ENCODE measurements at regions not wholly inside any gene's neighbourhood (a gene's known extent, or its start where the extent isn't known, plus 50 kb on each side); places are given as distances from the start of the nearest gene placed in this dataset.
"Not testable (repeated sequence)": the region's sequence is repeated elsewhere in the genome, so short reads cannot be mapped to it uniquely, and the experiment has no call there.

DNA sequence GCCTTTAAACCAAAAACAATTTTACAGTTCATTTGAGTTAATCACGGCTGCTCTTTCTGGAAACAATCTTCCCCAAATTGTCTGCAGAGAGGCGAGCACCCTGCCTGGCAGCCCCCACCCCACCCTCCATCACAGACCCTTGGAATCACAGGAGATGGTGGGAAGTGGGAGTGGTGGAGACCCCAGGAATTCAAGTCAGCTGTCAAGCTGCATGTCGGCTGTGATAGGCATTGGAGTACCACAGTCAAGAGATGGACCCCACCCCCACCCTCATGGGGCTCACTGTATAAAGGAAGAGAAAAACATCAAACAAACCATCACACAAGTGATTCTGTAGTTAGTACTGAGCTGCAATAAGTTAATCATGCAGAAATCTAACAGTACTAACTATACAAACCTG is 360.4 kb downstream of the MATN1 start:
- Histone ChIP-seq H3K36me3 (ENCODE audit: insufficient read depth, low read length) (no peaks in the 10 kb centered on the region), H3K4me1 (ENCODE audit: insufficient read depth, low read length) (no peaks in the 10 kb centered on the region), H3K9me3 (ENCODE audit: low read length) (no peaks in the 10 kb centered on the region), H3K4me3 (ENCODE audit: low read depth in 1 of 2, low read length in 2 of 2) (no peak overlapping the region), H3K27me3 (ENCODE audit: control insufficient read depth in 1 of 2, insufficient read depth in 2 of 2, low read length in 2 of 2) (peaks cover 0 to 15% of the 10 kb centered on the region in 2 donors), H3K27ac (ENCODE audit: low read depth, low read length) (no peak overlapping the region), H3K9ac (ENCODE audit: low read length) (no peak overlapping the region)

DNA sequence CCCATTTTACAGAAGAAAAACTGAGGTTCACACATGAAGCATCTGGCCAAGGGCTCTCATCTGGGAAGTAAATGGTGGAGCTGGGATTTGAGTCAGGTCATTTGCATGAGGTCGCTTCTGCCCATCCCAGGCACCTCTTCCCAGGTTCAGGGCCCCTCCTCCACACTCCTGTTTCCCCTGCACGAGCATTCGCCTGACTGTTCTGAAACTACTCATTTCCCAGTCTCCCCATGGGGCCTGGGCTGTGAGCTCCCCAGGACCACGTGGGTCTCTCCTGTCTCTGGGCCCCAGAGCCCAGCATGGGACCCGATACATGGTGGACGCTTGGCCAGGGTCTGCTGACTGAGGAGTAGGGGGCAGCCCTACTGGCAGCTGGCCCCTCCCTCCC is 360.8 kb downstream of the MATN1 start:
- Histone ChIP-seq H3K4me3 (ENCODE audit: low read depth in 1 of 2, low read length in 2 of 2) (no peak overlapping the region), H3K4me1 (ENCODE audit: insufficient read depth, low read length) (no peaks in the 10 kb centered on the region), H3K9ac (ENCODE audit: low read length) (no peak overlapping the region), H3K27me3 (ENCODE audit: control insufficient read depth in 1 of 2, insufficient read depth in 2 of 2, low read length in 2 of 2) (peaks cover 0 to 15% of the 10 kb centered on the region in 2 donors), H3K9me3 (ENCODE audit: low read length) (no peaks in the 10 kb centered on the region), H3K36me3 (ENCODE audit: insufficient read depth, low read length) (no peaks in the 10 kb centered on the region), H3K27ac (ENCODE audit: low read depth, low read length) (no peak overlapping the region)

DNA sequence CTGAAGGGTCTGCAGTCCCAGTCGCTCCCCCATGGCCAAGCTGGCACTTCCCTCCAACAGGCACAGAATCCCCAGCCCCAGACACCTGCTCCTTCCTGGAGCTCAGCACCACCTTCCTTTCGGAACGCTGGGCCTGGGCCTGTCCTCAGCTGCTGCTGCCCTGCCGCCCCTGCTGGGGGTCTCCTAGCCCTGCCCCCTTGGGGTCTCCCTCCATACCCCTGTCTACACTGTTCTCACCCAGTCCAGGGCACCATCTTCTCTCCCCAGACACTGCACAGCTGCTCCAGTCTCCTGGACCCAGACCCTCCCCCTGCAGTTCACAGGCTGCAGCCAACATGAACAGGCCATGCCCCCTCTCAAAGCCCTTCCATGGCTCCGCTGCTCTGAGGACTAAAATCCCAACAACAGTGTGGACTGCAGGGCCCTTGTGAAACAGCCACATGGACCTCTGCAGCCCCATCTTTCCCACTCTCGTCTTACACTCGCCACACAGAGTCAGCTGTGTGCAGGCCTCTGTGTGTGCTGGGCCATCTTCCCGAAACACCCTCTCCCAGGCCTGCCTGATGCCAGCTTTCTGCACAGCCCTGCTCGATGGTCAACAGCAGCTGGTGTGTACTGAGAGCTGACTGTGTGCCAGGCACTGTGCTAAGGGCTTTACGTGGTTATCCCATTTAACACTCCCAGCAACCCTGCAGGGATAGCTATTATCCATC is 361.3 kb downstream of the MATN1 start:
- H3K9ac ChIP-seq (ENCODE audit: low read length); H3K4me1 ChIP-seq (ENCODE audit: insufficient read depth, low read length); H3K36me3 ChIP-seq (ENCODE audit: insufficient read depth, low read length); H3K27ac ChIP-seq (ENCODE audit: low read depth, low read length); H3K4me3 ChIP-seq (ENCODE audit: low read depth in 1 of 2, low read length in 2 of 2); H3K9me3 ChIP-seq (ENCODE audit: low read length): not testable (repeated sequence)
- peaks cover 0 to 15% of the 10 kb centered on the region in 2 donors for H3K27me3 ChIP-seq (ENCODE audit: control insufficient read depth in 1 of 2, insufficient read depth in 2 of 2, low read length in 2 of 2)

DNA sequence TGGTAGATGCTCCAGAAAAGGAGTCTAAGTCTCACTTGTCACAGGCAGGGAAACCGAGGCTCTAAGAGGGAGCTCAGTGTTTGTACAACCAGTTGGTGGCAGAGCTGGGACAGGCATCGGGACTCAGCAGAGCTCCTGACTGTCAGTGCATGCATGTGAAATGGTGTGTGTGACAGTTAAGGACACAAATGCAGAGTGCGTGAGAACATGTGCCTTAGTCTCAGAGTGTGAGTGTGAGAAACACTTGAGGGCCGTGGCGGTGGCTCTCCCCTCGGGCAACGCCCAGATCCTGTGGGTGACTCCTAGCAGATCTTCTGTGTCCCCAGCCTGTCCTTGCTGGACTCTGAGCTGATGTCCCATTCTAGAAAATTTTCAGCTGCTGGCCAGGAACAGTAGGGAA is 362.6 kb downstream of the MATN1 start:
- Histone ChIP-seq H3K4me3 (ENCODE audit: low read depth in 1 of 2, low read length in 2 of 2) (no peak overlapping the region), H3K9ac (ENCODE audit: low read length) (no peak overlapping the region), H3K36me3 (ENCODE audit: insufficient read depth, low read length) (no peaks in the 10 kb centered on the region), H3K4me1 (ENCODE audit: insufficient read depth, low read length) (no peaks in the 10 kb centered on the region), H3K27me3 (ENCODE audit: control insufficient read depth in 1 of 2, insufficient read depth in 2 of 2, low read length in 2 of 2) (peaks cover 0 to 15% of the 10 kb centered on the region in 2 donors), H3K9me3 (ENCODE audit: low read length) (no peaks in the 10 kb centered on the region), H3K27ac (ENCODE audit: low read depth, low read length) (no peak overlapping the region)

DNA sequence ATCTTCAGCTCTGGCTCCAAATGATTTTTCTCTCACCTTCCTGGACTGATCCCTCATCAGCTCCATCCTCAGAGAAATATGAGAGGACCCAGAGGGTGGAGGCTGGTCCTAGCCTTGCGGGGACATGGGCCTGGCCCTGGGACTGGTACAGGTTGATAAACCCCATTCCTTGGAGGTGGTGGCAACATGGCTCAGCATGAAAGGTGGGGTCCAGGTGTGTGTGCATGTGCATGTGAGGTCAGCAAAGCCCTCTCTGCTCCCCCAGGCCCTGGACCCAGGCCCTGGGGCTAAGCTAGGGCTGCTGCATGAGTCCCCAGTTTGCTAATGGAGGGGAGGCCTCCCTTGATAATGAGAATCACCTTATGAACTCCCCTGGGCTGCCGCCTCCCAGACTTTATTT is 363.1 kb downstream of the MATN1 start:
- Histone ChIP-seq H3K36me3 (ENCODE audit: insufficient read depth, low read length) (no peaks in the 10 kb centered on the region), H3K4me3 (ENCODE audit: low read depth in 1 of 2, low read length in 2 of 2) (no peak overlapping the region), H3K9ac (ENCODE audit: low read length) (no peak overlapping the region), H3K4me1 (ENCODE audit: insufficient read depth, low read length) (no peaks in the 10 kb centered on the region), H3K9me3 (ENCODE audit: low read length) (no peaks in the 10 kb centered on the region), H3K27ac (ENCODE audit: low read depth, low read length) (no peak overlapping the region), H3K27me3 (ENCODE audit: control insufficient read depth in 1 of 2, insufficient read depth in 2 of 2, low read length in 2 of 2) (peaks cover 0 to 15% of the 10 kb centered on the region in 2 donors)

DNA sequence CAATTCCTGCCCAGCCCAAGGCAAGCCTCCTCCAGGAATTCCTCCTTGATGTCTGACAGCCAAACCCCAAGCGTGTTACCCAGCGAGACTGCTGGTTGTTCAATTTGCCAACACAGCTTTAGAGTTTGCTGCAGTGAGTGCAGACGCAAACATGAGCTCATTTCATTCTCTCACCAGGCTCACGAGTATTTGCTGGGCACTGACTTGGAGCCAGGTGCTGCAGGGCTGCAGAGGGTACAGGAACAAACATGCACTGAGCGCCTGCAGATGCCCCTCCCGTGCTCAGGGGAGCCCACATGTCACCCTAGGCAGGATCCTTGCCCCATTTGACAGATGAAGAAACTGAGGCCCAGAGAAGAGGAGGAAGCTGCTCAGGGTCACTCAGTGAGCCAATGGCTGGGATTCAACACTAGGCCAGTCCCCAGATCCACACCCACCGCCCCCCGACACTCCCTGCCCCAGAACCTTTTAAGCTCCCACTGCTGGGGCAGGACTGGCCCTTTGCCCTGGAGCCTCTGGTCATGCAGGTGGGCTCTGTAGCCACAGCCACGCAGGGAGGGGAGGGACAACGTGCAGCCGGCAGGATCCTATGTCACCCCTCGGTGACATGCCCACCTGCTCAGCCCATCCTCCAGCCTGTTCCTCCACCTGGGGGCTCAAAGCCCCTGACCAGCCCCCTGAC is 363.7 kb downstream of the MATN1 start:
- H3K4me3 ChIP-seq (ENCODE audit: low read depth in 1 of 2, low read length in 2 of 2), result no peak overlapping the region
- no peaks in the 10 kb centered on the region for H3K4me1 ChIP-seq (ENCODE audit: insufficient read depth, low read length)
- no peaks in the 10 kb centered on the region for H3K9me3 ChIP-seq (ENCODE audit: low read length)
- H3K36me3 ChIP-seq (ENCODE audit: insufficient read depth, low read length), result no peaks in the 10 kb centered on the region
- no peak overlapping the region for H3K27ac ChIP-seq (ENCODE audit: low read depth, low read length)
- H3K27me3 ChIP-seq (ENCODE audit: control insufficient read depth in 1 of 2, insufficient read depth in 2 of 2, low read length in 2 of 2), result peaks cover 0 to 15% of the 10 kb centered on the region in 2 donors
- H3K9ac ChIP-seq (ENCODE audit: low read length), result no peak overlapping the region

DNA sequence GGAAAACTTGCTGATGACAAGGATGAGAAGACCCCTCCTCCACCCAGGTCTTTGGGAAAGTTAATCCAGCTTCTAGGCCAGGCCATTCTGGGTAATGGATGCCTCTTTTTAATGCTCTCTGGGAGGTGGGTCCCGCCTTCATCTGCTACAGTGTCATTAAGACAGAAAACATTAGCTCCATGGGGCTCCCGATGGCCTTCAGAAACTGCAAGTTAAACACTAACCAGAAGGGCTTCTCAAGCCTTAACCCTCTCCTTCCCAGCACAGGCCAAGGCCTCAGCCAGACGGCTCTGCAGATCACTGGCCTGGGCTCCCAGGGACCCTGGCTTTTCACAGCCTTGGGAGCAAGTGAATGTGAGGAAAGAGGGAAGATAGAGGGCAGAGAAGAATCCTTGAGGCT is 364.9 kb downstream of the MATN1 start:
- H3K27me3 ChIP-seq (ENCODE audit: control insufficient read depth in 1 of 2, insufficient read depth in 2 of 2, low read length in 2 of 2), result peaks cover 0 to 15% of the 10 kb centered on the region in 2 donors
- H3K9me3 ChIP-seq (ENCODE audit: low read length), result no peaks in the 10 kb centered on the region
- no peak overlapping the region for H3K9ac ChIP-seq (ENCODE audit: low read length)
- H3K4me1 ChIP-seq (ENCODE audit: insufficient read depth, low read length), result no peaks in the 10 kb centered on the region
- H3K27ac ChIP-seq (ENCODE audit: low read depth, low read length), result no peak overlapping the region
- H3K4me3 ChIP-seq (ENCODE audit: low read depth in 1 of 2, low read length in 2 of 2), result no peak overlapping the region
- H3K36me3 ChIP-seq (ENCODE audit: insufficient read depth, low read length), result no peaks in the 10 kb centered on the region

DNA sequence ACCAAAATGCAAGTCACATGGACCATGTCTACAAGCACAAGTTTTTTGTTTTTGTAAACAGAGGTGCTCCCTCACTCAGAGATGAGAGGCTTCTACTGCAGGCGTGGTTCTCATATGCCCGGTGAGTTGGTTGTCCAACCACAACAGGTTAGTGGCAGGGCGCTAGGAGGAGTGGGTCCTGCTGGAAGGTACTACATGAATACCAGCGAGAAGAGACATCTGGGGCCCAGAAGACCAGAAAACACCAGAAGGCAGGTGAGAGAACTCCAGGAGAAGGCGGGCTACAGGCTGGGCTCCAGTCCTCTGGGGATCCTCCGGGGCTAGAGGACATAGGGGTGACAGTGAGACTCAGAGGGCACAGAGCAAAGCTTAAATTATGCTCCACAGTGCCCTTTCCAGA is 366.5 kb downstream of the MATN1 start:
- H3K27ac ChIP-seq (ENCODE audit: low read depth, low read length), result no peak overlapping the region
- no peaks in the 10 kb centered on the region for H3K36me3 ChIP-seq (ENCODE audit: insufficient read depth, low read length)
- H3K27me3 ChIP-seq (ENCODE audit: control insufficient read depth in 1 of 2, insufficient read depth in 2 of 2, low read length in 2 of 2), result peaks cover 0 to 15% of the 10 kb centered on the region in 2 donors
- H3K4me1 ChIP-seq (ENCODE audit: insufficient read depth, low read length), result no peaks in the 10 kb centered on the region
- no peak overlapping the region for H3K4me3 ChIP-seq (ENCODE audit: low read depth in 1 of 2, low read length in 2 of 2)
- H3K9ac ChIP-seq (ENCODE audit: low read length), result no peak overlapping the region
- H3K9me3 ChIP-seq (ENCODE audit: low read length), result no peaks in the 10 kb centered on the region

DNA sequence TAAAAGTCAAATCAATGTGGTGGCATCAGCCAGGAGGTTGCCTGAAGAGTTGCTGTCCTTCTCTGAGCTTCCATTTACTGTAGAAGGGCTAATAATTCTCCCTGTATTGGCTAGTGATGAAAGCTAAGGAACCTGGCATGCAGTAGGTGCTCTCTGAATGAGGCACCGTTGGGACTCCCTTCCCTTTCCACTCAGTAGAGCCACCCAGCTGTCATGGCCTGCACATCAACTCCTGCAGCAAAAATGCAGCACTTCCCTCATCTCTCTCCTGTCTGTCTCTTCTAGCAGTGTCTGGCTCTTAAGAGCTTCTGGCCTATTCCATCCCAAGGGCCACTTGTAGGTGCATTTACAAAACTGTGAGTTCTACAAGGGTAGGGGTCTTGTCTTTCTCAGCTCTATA is 369.0 kb downstream of the MATN1 start:
- H3K27me3 ChIP-seq (ENCODE audit: control insufficient read depth in 1 of 2, insufficient read depth in 2 of 2, low read length in 2 of 2), result peaks cover 4 to 5% of the 10 kb centered on the region in 2 donors
- H3K4me1 ChIP-seq (ENCODE audit: insufficient read depth, low read length), result no peaks in the 10 kb centered on the region
- no peak overlapping the region for H3K4me3 ChIP-seq (ENCODE audit: low read depth in 1 of 2, low read length in 2 of 2)
- H3K9ac ChIP-seq (ENCODE audit: low read length), result no peak overlapping the region
- H3K27ac ChIP-seq (ENCODE audit: low read depth, low read length), result no peak overlapping the region
- no peaks in the 10 kb centered on the region for H3K9me3 ChIP-seq (ENCODE audit: low read length)
- no peaks in the 10 kb centered on the region for H3K36me3 ChIP-seq (ENCODE audit: insufficient read depth, low read length)

DNA sequence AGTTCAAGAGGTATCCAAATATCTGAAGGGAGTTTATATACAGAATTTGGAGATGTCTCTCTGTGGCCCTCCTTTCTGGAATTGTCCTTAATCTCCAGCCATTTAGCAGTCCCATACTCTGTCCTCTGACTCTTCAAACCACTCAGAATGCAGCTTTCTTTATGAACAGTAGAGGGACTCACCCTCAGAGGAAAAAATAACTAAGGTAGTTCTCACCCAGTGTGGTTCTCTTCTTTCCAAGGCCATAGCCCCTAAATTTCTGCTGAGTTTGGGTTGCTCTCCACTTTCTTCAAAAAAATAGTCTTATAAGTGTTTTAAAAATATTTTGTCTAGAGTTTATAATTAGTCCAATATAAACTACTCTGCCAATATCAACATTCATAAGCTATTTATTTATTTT is 369.7 kb downstream of the MATN1 start:
- H3K9me3 ChIP-seq (ENCODE audit: low read length), result no peaks in the 10 kb centered on the region
- no peak overlapping the region for H3K9ac ChIP-seq (ENCODE audit: low read length)
- H3K36me3 ChIP-seq (ENCODE audit: insufficient read depth, low read length), result no peaks in the 10 kb centered on the region
- H3K27me3 ChIP-seq (ENCODE audit: control insufficient read depth in 1 of 2, insufficient read depth in 2 of 2, low read length in 2 of 2), result peaks cover 2 to 4% of the 10 kb centered on the region in 2 donors
- no peaks in the 10 kb centered on the region for H3K4me1 ChIP-seq (ENCODE audit: insufficient read depth, low read length)
- H3K4me3 ChIP-seq (ENCODE audit: low read depth in 1 of 2, low read length in 2 of 2), result no peak overlapping the region
- H3K27ac ChIP-seq (ENCODE audit: low read depth, low read length), result no peak overlapping the region

DNA sequence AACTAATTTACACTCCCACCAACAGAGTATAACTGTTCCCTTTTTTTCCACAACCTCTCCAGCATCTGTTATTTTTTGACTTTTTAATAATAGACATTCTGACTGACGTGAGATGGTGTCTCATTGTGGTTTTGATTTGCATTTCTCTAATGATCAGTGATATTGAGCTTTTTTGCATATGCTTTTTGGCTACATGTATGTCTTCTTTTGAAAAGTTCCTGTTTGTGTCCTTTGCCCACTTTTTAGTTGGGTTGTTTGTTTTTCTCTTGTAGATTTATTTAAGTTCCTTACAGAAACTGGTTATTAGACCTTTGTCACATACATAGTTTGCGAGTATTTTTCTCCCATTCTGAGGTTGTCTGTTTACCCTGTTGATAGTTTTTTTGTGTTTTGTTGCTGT is 375.2 kb downstream of the MATN1 start:
- H3K36me3 ChIP-seq (ENCODE audit: insufficient read depth, low read length), result no peaks in the 10 kb centered on the region
- no peak overlapping the region for H3K27ac ChIP-seq (ENCODE audit: low read depth, low read length)
- no peak overlapping the region for H3K4me3 ChIP-seq (ENCODE audit: low read depth in 1 of 2, low read length in 2 of 2)
- H3K9me3 ChIP-seq (ENCODE audit: low read length), result no peaks in the 10 kb centered on the region
- no peaks in the 10 kb centered on the region for H3K4me1 ChIP-seq (ENCODE audit: insufficient read depth, low read length)
- H3K27me3 ChIP-seq (ENCODE audit: control insufficient read depth in 1 of 2, insufficient read depth in 2 of 2, low read length in 2 of 2), result peaks cover 0 to 8% of the 10 kb centered on the region in 2 donors
- no peak overlapping the region for H3K9ac ChIP-seq (ENCODE audit: low read length)

Measured in muscle layer of colon (tissue), 2 donors.